Trophoblast cell (in vitro differentiated cells and primary cell): ENCODE measurements at regions not wholly inside any gene's neighbourhood (a gene's known extent, or its start where the extent isn't known, plus 50 kb on each side); places are given as distances from the start of the nearest gene placed in this dataset.
"Not testable (repeated sequence)": the region's sequence is repeated elsewhere in the genome, so short reads cannot be mapped to it uniquely, and the experiment has no call there.

ENCODE experiments used
- DNase-seq, 2 donors: peaks; one replicate each; pipeline ENCODE4 v3.0.0-alpha.2; 2016
- H2AFZ ChIP-seq: 2 replicates; pipeline ENCODE4 v1.6.1; 2013; ENCODE audit warnings: low read length, moderate library complexity, mild to moderate bottlenecking; ENCODE audit not compliant: insufficient read depth, poor library complexity
- H2AK5ac ChIP-seq: 2 replicates; pipeline ENCODE4 v1.6.1; 2013; ENCODE audit warnings: mild to moderate bottlenecking, low read length
- H2BK120ac ChIP-seq: 2 replicates; pipeline ENCODE4 v1.6.1; 2013; ENCODE audit warnings: low read length, mild to moderate bottlenecking, moderate library complexity; ENCODE audit not compliant: insufficient read depth, poor library complexity
- H2BK12ac ChIP-seq: 2 replicates; pipeline ENCODE4 v1.6.1; 2013; ENCODE audit warnings: mild to moderate bottlenecking, low read length, moderate library complexity
- H2BK5ac ChIP-seq: 2 replicates; pipeline ENCODE4 v1.6.1; 2013; ENCODE audit warnings: low read length, low read depth, moderate library complexity, mild to moderate bottlenecking; ENCODE audit not compliant: poor library complexity
- H3K14ac ChIP-seq: 2 replicates; pipeline ENCODE4 v1.6.1; 2013; ENCODE audit warnings: mild to moderate bottlenecking, low read length
- H3K18ac ChIP-seq: 2 replicates; pipeline ENCODE4 v1.6.1; 2013; ENCODE audit warnings: mild to moderate bottlenecking, low read length
- H3K23ac ChIP-seq: 2 replicates; pipeline ENCODE4 v1.6.1; 2013; ENCODE audit warnings: low read length
- H3K27ac ChIP-seq: 2 replicates; pipeline ENCODE4 v1.5.1; 2013; ENCODE audit warnings: low read depth, mild to moderate bottlenecking, inconsistent platforms, low read length, moderate library complexity
- H3K27me3 ChIP-seq: 2 replicates; pipeline ENCODE4 v1.6.1; 2013; ENCODE audit warnings: inconsistent platforms, mild to moderate bottlenecking, low read length, moderate library complexity; ENCODE audit not compliant: insufficient read depth
- H3K36me3 ChIP-seq, 2 experiments: 1 replicate in 1 of 2; 2 replicates in 1 of 2; pipeline ENCODE4 v1.6.1; 2013; ENCODE audit warnings: low read length in 2 of 2, mild to moderate bottlenecking in 2 of 2, moderate library complexity in 1 of 2; ENCODE audit not compliant: insufficient read depth in 2 of 2, control insufficient read depth in 1 of 2
- H3K4ac ChIP-seq: 2 replicates; pipeline ENCODE4 v1.6.1; 2013; ENCODE audit warnings: low read depth, mild to moderate bottlenecking, low read length, moderate library complexity
- H3K4me1 ChIP-seq, 2 experiments: 1 replicate in 1 of 2; 2 replicates in 1 of 2; pipeline ENCODE4 v1.6.1; 2013; ENCODE audit warnings: low read length in 2 of 2, mild to moderate bottlenecking in 2 of 2, moderate library complexity in 1 of 2; ENCODE audit not compliant: insufficient read depth in 2 of 2, control insufficient read depth in 1 of 2
- H3K4me2 ChIP-seq: 2 replicates; pipeline ENCODE4 v1.6.1; 2013; ENCODE audit warnings: inconsistent platforms, mild to moderate bottlenecking, low read length, moderate library complexity
- H3K4me3 ChIP-seq: 2 replicates; pipeline ENCODE4 v1.5.1; 2013; ENCODE audit warnings: mild to moderate bottlenecking, low read depth, low read length, inconsistent platforms
- H3K79me1 ChIP-seq: one replicate; pipeline ENCODE4 v1.6.1; 2013; ENCODE audit warnings: low read length
- H3K79me2 ChIP-seq: 2 replicates; pipeline ENCODE4 v1.6.1; 2013; ENCODE audit warnings: low read length, mild to moderate bottlenecking; ENCODE audit not compliant: control insufficient read depth, insufficient read depth, poor library complexity
- H3K9ac ChIP-seq: 2 replicates; pipeline ENCODE4 v1.6.1; 2013; ENCODE audit warnings: mild to moderate bottlenecking, low read length
- H3K9me3 ChIP-seq: 2 replicates; pipeline ENCODE4 v1.6.1; 2013; ENCODE audit warnings: low read depth, mild to moderate bottlenecking, control low read depth, inconsistent platforms, low read length; ENCODE audit not compliant: insufficient read depth
- H4K12ac ChIP-seq: 2 replicates; pipeline ENCODE4 v1.6.1; 2013; ENCODE audit warnings: low read depth, mild to moderate bottlenecking, low read length, moderate library complexity
- H4K8ac ChIP-seq: 2 replicates; pipeline ENCODE4 v1.6.1; 2013; ENCODE audit warnings: low read depth, mild to moderate bottlenecking, low read length, moderate library complexity
- H4K91ac ChIP-seq: one replicate; pipeline ENCODE4 v1.6.1; 2013; ENCODE audit warnings: low read depth, mild to moderate bottlenecking, low read length, moderate library complexity
- WGBS: extraction: QIAGEN DNeasy Blood & Tissue Kit; methylation state at CpG from one replicate; pipeline ENCODE4 v1.1.7; 2013; ENCODE audit warnings: missing lambda C conversion rate; ENCODE audit not compliant: insufficient read length, insufficient coverage; ENCODE audit errors: extremely low coverage; 5-methylcytosine and 5-hydroxymethylcytosine counted together

DNA sequence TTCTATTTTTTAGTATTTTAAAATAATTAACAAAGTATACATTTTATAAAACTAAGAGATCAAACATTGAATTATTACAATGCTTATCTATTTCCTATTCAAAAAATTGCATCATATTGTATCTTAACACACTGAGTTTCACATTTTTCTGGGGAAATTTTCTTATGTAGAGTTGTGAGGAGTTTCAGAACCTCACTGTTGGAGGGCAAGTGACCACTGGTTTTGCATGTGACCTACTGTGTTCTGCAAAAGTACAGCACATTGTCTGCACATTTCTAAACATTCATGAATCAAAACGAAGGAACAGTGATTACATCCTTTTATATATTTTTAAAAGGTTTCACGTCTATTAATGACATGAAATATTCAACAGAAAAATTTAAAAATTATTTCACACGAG is 82.3 kb upstream of the C1QTNF3 start:
- H2AFZ ChIP-seq, H3K27ac ChIP-seq, H2BK120ac ChIP-seq, H3K36me3 ChIP-seq, H3K4me3 ChIP-seq, H3K14ac ChIP-seq, H4K91ac ChIP-seq, H3K4me1 ChIP-seq, H3K23ac ChIP-seq, H2BK5ac ChIP-seq, H3K79me1 ChIP-seq, H3K4me2 ChIP-seq, H3K27me3 ChIP-seq, H3K79me2 ChIP-seq, H2AK5ac ChIP-seq, H3K4ac ChIP-seq, DNase-seq, H4K12ac ChIP-seq, H4K8ac ChIP-seq, H3K9me3 ChIP-seq, H3K9ac ChIP-seq, H3K18ac ChIP-seq, H2BK12ac ChIP-seq: not testable (repeated sequence)
- no CpG with 5 or more reads among the region's 3 CpGs for WGBS

DNA sequence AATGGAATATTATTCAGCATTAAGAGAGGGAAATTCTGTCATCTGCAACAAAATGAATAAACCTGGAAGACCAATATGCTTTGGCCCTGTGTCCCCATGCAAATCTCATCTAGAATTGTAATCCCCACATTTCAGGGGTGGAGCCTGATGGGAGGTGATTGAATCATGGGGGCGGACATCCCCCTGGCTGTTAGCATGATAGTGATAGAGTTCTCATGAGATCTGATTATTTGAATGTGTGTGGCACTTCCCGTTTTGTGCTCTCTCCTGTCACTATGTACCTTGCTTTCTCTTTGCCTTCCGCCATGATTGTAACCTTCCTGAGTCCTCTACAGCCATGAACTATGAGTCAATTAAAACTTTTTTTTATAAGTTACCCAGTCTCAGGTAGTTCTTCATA is 83.7 kb upstream of the C1QTNF3 start:
- not testable (repeated sequence) for H3K4me1 ChIP-seq, H3K79me2 ChIP-seq, H3K23ac ChIP-seq, H3K4ac ChIP-seq, H2BK12ac ChIP-seq, H2AK5ac ChIP-seq, H3K36me3 ChIP-seq, H3K9ac ChIP-seq, H2BK5ac ChIP-seq, H3K4me2 ChIP-seq, H2BK120ac ChIP-seq, H3K18ac ChIP-seq, H3K27me3 ChIP-seq, H3K14ac ChIP-seq, H4K91ac ChIP-seq, H3K9me3 ChIP-seq, H4K12ac ChIP-seq, H3K79me1 ChIP-seq, H4K8ac ChIP-seq, H3K27ac ChIP-seq, H2AFZ ChIP-seq, H3K4me3 ChIP-seq, DNase-seq
- no CpG with 5 or more reads among the region's 3 CpGs for WGBS

GRCh38 chr5:34127818-34128217 is 84.8 kb upstream of the C1QTNF3 start:
- H3K36me3 ChIP-seq, H4K91ac ChIP-seq, H3K4ac ChIP-seq, H2BK12ac ChIP-seq, H3K27ac ChIP-seq, DNase-seq, H3K4me3 ChIP-seq, H2AFZ ChIP-seq, H2AK5ac ChIP-seq, H4K12ac ChIP-seq, H4K8ac ChIP-seq, H3K79me1 ChIP-seq, H3K27me3 ChIP-seq, H2BK120ac ChIP-seq, H3K4me2 ChIP-seq, H3K9me3 ChIP-seq, H3K14ac ChIP-seq, H3K4me1 ChIP-seq, H3K79me2 ChIP-seq, H3K9ac ChIP-seq, H2BK5ac ChIP-seq, H3K23ac ChIP-seq, H3K18ac ChIP-seq: not testable (repeated sequence)
- WGBS = no CpG with 5 or more reads among the region's 3 CpGs

DNA sequence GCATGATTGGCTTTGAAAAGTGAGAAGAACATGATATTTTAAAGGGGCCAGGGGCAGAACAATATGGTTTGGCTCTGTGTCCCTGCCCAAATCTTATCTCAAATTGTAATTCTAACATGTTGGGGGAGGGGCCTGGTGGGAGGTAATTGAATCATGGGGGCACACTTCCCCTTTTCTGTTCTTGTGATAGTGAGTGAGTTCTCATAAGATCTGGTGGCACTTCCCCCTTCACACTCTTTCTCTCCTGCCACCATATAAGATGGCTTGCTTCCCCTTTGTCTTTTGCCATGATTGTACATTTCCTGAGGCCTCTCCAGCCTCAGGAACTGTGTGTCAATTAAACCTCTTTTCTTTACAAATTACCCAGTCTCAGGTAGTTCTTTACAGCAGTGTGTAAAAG is 85.9 kb upstream of the C1QTNF3 start:
- H3K18ac ChIP-seq, H3K9ac ChIP-seq, H2BK5ac ChIP-seq, H3K4ac ChIP-seq, H3K14ac ChIP-seq, H3K4me3 ChIP-seq, H4K91ac ChIP-seq, H4K8ac ChIP-seq, H3K4me1 ChIP-seq, H3K27me3 ChIP-seq, H2AK5ac ChIP-seq, H3K4me2 ChIP-seq, H2AFZ ChIP-seq, H2BK120ac ChIP-seq, H3K79me2 ChIP-seq, H3K79me1 ChIP-seq, H4K12ac ChIP-seq, H3K23ac ChIP-seq, H3K36me3 ChIP-seq, DNase-seq, H3K9me3 ChIP-seq, H3K27ac ChIP-seq, H2BK12ac ChIP-seq: not testable (repeated sequence)

DNA sequence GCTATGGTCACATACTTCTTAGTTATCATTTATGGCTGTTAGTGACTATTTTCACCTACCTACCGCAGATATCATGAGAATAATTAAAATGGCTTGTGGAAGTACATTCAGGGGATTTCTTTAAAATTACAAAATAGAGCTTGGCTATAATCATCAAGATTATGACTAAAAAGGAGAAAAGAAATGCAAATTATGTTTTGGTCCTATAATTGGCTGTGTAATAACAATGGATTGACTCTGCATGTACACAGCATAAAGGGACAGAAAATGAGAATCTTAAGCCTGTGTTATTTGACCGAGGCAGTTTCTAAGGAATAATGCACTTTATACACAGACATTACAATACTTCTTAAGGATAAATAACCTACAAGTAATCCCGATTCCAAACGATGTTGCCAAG is 112.0 kb upstream of the C1QTNF3 start:
- H3K4ac ChIP-seq, H4K12ac ChIP-seq, H3K36me3 ChIP-seq, H3K4me1 ChIP-seq, H4K8ac ChIP-seq, H3K27me3 ChIP-seq, H4K91ac ChIP-seq, H2AK5ac ChIP-seq, H3K23ac ChIP-seq, H3K79me2 ChIP-seq, H3K9me3 ChIP-seq, H3K9ac ChIP-seq, DNase-seq, H3K14ac ChIP-seq, H2BK5ac ChIP-seq, H3K18ac ChIP-seq, H3K79me1 ChIP-seq, H3K27ac ChIP-seq, H2AFZ ChIP-seq, H3K4me2 ChIP-seq, H2BK120ac ChIP-seq, H2BK12ac ChIP-seq, H3K4me3 ChIP-seq: not testable (repeated sequence)
- no CpG with 5 or more reads among the region's 4 CpGs for WGBS
